WTC11 (cell line): ENCODE measurements at regions not wholly inside any gene's neighbourhood (a gene's known extent, or its start where the extent isn't known, plus 50 kb on each side); places are given as distances from the start of the nearest gene placed in this dataset.

Experiments used
- ATAC-seq: fragments of 200-7000 bp; cut with Tn5 transposase; 2 replicates; pipeline ENCODE4 v1.10.0; 2021; ENCODE audit warnings: mild to moderate bottlenecking, moderate library complexity
- CTCF ChIA-PET: fragments of 300-600 bp; sonication (Branson Sonifier 250); formaldehyde crosslinking; loops from one replicate; lab custom pipeline; 2021; ENCODE audit warnings: antibody characterized with exemption; lab: Charles Lee
- POLR2A ChIA-PET: fragments of 350-600 bp; sonication (Branson Sonifier 250); formaldehyde crosslinking; loops from one replicate; lab custom pipeline; 2021; ENCODE audit warnings: antibody characterized with exemption; lab: Charles Lee
- DNase-seq: peaks from one replicate; pipeline ENCODE4 v3.0.0; 2021; ENCODE audit warnings: low spot score
- H3K27ac Mint-ChIP-seq: 2 replicates; pipeline ENCODE4 v1.8.0; 2021; ENCODE audit warnings: mixed read lengths
- H3K27me3 Mint-ChIP-seq: 2 replicates; pipeline ENCODE4 v1.8.0; 2021; ENCODE audit warnings: low read depth, mild to moderate bottlenecking, moderate library complexity, mixed read lengths
- H3K36me3 Mint-ChIP-seq: 2 replicates; pipeline ENCODE4 v1.8.0; 2021; ENCODE audit warnings: mixed read lengths
- H3K4me1 Mint-ChIP-seq: 2 replicates; pipeline ENCODE4 v1.8.0; 2022; ENCODE audit warnings: mixed read lengths
- H3K4me3 Mint-ChIP-seq: 2 replicates; pipeline ENCODE4 v1.8.0; 2021; ENCODE audit warnings: mild to moderate bottlenecking, moderate library complexity, mixed read lengths
- H3K9me3 Mint-ChIP-seq: 2 replicates; pipeline ENCODE4 v1.8.0; 2021; ENCODE audit warnings: mixed read lengths
- ATF2 ChIP-seq: sonication (generic); formaldehyde crosslinking; IDR thresholded peaks from 2 replicates; pipeline ENCODE4 v1.8.1; 2022; ENCODE audit warnings: low read depth, missing genetic modification reagents, borderline replicate concordance
- CBFB ChIP-seq: sonication (generic); formaldehyde crosslinking; IDR thresholded peaks from 2 replicates; pipeline ENCODE4 v1.8.1; 2022; ENCODE audit warnings: mild to moderate bottlenecking, low read depth, missing genetic modification reagents
- CDX4 ChIP-seq: fragments of 250-450 bp; sonication (Bioruptor Pico); IDR thresholded peaks from 2 replicates; pipeline ENCODE4 v1.9.0; 2021; ENCODE audit warnings: moderate library complexity, mild to moderate bottlenecking, inconsistent platforms, borderline replicate concordance
- CREB1 ChIP-seq: sonication (generic); formaldehyde crosslinking; IDR thresholded peaks from 2 replicates; pipeline ENCODE4 v1.8.0; 2023; ENCODE audit warnings: mild to moderate bottlenecking, missing genetic modification reagents
- CREM ChIP-seq: sonication (generic); formaldehyde crosslinking; IDR thresholded peaks from 2 replicates; pipeline ENCODE4 v1.8.1; 2022; ENCODE audit warnings: mild to moderate bottlenecking, missing genetic modification reagents, moderate library complexity
- E2F4 ChIP-seq: sonication (generic); formaldehyde crosslinking; IDR thresholded peaks from 2 replicates; pipeline ENCODE4 v1.8.1; 2022; ENCODE audit warnings: low read depth, mild to moderate bottlenecking, moderate library complexity, missing genetic modification reagents, borderline replicate concordance
- ELF4 ChIP-seq: sonication (generic); formaldehyde crosslinking; IDR thresholded peaks from 2 replicates; pipeline ENCODE4 v1.8.1; 2022; ENCODE audit warnings: low read depth, mild to moderate bottlenecking, moderate library complexity, missing genetic modification reagents
- EMX1 ChIP-seq: fragments of 250-450 bp; sonication (Bioruptor Pico); IDR thresholded peaks from 2 replicates; pipeline ENCODE4 v1.8.0; 2021; ENCODE audit warnings: mild to moderate bottlenecking
- ERG ChIP-seq: fragments of 250-450 bp; sonication (Bioruptor Pico); IDR thresholded peaks from 2 replicates; pipeline ENCODE4 v1.8.0; 2021; ENCODE audit warnings: mild to moderate bottlenecking
- ESRRA ChIP-seq: sonication (generic); formaldehyde crosslinking; IDR thresholded peaks from 2 replicates; pipeline ENCODE4 v1.8.1; 2022; ENCODE audit warnings: mild to moderate bottlenecking, missing genetic modification reagents, borderline replicate concordance
- GABPB1 ChIP-seq: sonication (generic); formaldehyde crosslinking; IDR thresholded peaks from 2 replicates; pipeline ENCODE4 v1.8.1; 2023; ENCODE audit warnings: mild to moderate bottlenecking, missing genetic modification reagents
- IRF1 ChIP-seq: sonication (generic); formaldehyde crosslinking; IDR thresholded peaks from 2 replicates; pipeline ENCODE4 v1.8.0; 2023; ENCODE audit warnings: missing genetic modification reagents
- NFE2L1 ChIP-seq: sonication (generic); formaldehyde crosslinking; IDR thresholded peaks from 2 replicates; pipeline ENCODE4 v1.8.1; 2023; ENCODE audit warnings: missing genetic modification reagents
- NR1H2 ChIP-seq: sonication (generic); formaldehyde crosslinking; IDR thresholded peaks from 2 replicates; pipeline ENCODE4 v1.9.0; 2021; ENCODE audit warnings: mild to moderate bottlenecking, moderate library complexity, missing genetic modification reagents
- SMAD4 ChIP-seq: sonication (generic); formaldehyde crosslinking; IDR thresholded peaks from 2 replicates; pipeline ENCODE4 v1.8.0; 2022; ENCODE audit warnings: mild to moderate bottlenecking, missing genetic modification reagents
- TEAD1 ChIP-seq: sonication (generic); formaldehyde crosslinking; IDR thresholded peaks from 2 replicates; pipeline ENCODE4 v1.8.0; 2022; ENCODE audit warnings: mild to moderate bottlenecking, missing genetic modification reagents
- TP53 ChIP-seq: sonication (generic); formaldehyde crosslinking; IDR thresholded peaks from 2 replicates; pipeline ENCODE4 v1.8.1; 2023; ENCODE audit warnings: mild to moderate bottlenecking, missing genetic modification reagents
- ZBTB43 ChIP-seq: sonication (generic); formaldehyde crosslinking; IDR thresholded peaks from 2 replicates; pipeline ENCODE4 v1.8.1; 2023; ENCODE audit warnings: mild to moderate bottlenecking, missing genetic modification reagents
- ZMAT4 ChIP-seq: fragments of 250-450 bp; sonication (Bioruptor Pico); IDR thresholded peaks from 2 replicates; pipeline ENCODE4 v1.9.0; 2021; ENCODE audit warnings: mild to moderate bottlenecking
- ZNF219 ChIP-seq: sonication (generic); formaldehyde crosslinking; IDR thresholded peaks from 2 replicates; pipeline ENCODE4 v1.8.0; 2023; ENCODE audit warnings: missing genetic modification reagents, mild to moderate bottlenecking, borderline replicate concordance
- ZNF232 ChIP-seq: sonication (generic); formaldehyde crosslinking; IDR thresholded peaks from 2 replicates; pipeline ENCODE4 v1.8.0; 2022; ENCODE audit warnings: mild to moderate bottlenecking, missing genetic modification reagents
- ZNF263 ChIP-seq: sonication (generic); formaldehyde crosslinking; IDR thresholded peaks from 2 replicates; pipeline ENCODE4 v1.8.1; 2022; ENCODE audit warnings: low read depth, mild to moderate bottlenecking, moderate library complexity, missing genetic modification reagents
- ZNF396 ChIP-seq: fragments of 250-450 bp; sonication (Bioruptor Pico); IDR thresholded peaks from 2 replicates; pipeline ENCODE4 v1.8.0; 2021; ENCODE audit warnings: mild to moderate bottlenecking, moderate library complexity, borderline replicate concordance
- ZNF416 ChIP-seq: fragments of 250-450 bp; sonication (Bioruptor Pico); IDR thresholded peaks from 2 replicates; pipeline ENCODE4 v1.9.0; 2021; ENCODE audit warnings: mild to moderate bottlenecking, inconsistent platforms
- ZNF425 ChIP-seq: fragments of 250-450 bp; sonication (Bioruptor Pico); conservative IDR thresholded peaks from 2 replicates; pipeline ENCODE4 v1.9.0; 2021; ENCODE audit warnings: mild to moderate bottlenecking

GRCh38 chr14:87834594-87834993, 158.4 kb downstream of the GALC start (continued):
- TF ChIP-seq ZNF396 (no peak), GABPB1 (no peak), ZNF263 (CRISPR knock-in tag) (no peak), ZBTB43 (CRISPR knock-in tag) (no peak), CREB1 (no peak), ZNF425 (no peak), CREM (no peak), ZMAT4 (CRISPR knock-in tag) (no peak), SMAD4 (CRISPR knock-in tag) (no peak)

- TF ChIP-seq SMAD4 (CRISPR knock-in tag) = no peak
- TF ChIP-seq CBFB (CRISPR knock-in tag) = no peak
- no peak for TF ChIP-seq ZNF219 (CRISPR knock-in tag)
- TF ChIP-seq EMX1 (CRISPR knock-in tag) = no peak
- TF ChIP-seq E2F4 = no peak
- TF ChIP-seq, all 79 proteins: peak for 0
- CTCF ChIA-PET = no interaction called here
- Mint-ChIP-seq H3K27me3 (peaks cover 2% of the 10 kb centered on the region; the same call in 1 of the 2 replicates), H3K36me3 (no peaks in the 10 kb centered on the region), H3K4me3 (no peak overlapping the region), H3K27ac (no peak overlapping the region), H3K4me1 (peaks cover 15% of the 10 kb centered on the region), H3K9me3 (peaks cover 14% of the 10 kb centered on the region)
- DNase-seq = no peak
- POLR2A ChIA-PET = no interaction called here
- ATAC-seq = no peak
These were observed 160.0 kb downstream of the GALC start for GRCh38 chr14:87833026-87833425.

GRCh38 chr14:87830443-87831096, 162.4 kb downstream of the GALC start:
- DNase-seq (no peak), ATAC-seq (peak; percentile 81)
- ChIA-PET CTCF (interaction anchor here (0.7 to 3.6 kb wide), 2 partner anchors 15 to 25 kb away, joined by 3 to 15 read pairs; no protein-coding TSS in a partner anchor), POLR2A (no interaction called here)
- Mint-ChIP-seq H3K36me3 (no peaks in the 10 kb centered on the region), H3K27ac (peak overlapping the region; percentile 32; the same call in 1 of the 2 replicates), H3K4me1 (peaks cover 15% of the 10 kb centered on the region), H3K27me3 (peaks cover 2% of the 10 kb centered on the region; the same call in 1 of the 2 replicates), H3K9me3 (peaks cover 14% of the 10 kb centered on the region), H3K4me3 (no peak overlapping the region)
- no peak for TF ChIP-seq ESRRA (CRISPR knock-in tag)
- TF ChIP-seq IRF1 (CRISPR knock-in tag) = no peak
- TF ChIP-seq ZNF416 = no peak
- no peak for TF ChIP-seq NFE2L1
- no peak for TF ChIP-seq ELF4
- TF ChIP-seq TP53 = no peak
- no peak for TF ChIP-seq ZMAT4 (CRISPR knock-in tag)
- no peak for TF ChIP-seq TEAD1
- TF ChIP-seq CDX4 = no peak
- TF ChIP-seq ERG (CRISPR knock-in tag) = no peak
- no peak for TF ChIP-seq ZNF232 (CRISPR knock-in tag)
- TF ChIP-seq ATF2 (CRISPR knock-in tag) = no peak
- no peak for TF ChIP-seq NR1H2 (CRISPR knock-in tag)
